Ecto neural progenitor cell (in vitro differentiated cells): ENCODE measurements at regions not wholly inside any gene's neighbourhood (a gene's known extent, or its start where the extent isn't known, plus 50 kb on each side); places are given as distances from the start of the nearest gene placed in this dataset.
"Not testable (repeated sequence)": the region's sequence is repeated elsewhere in the genome, so short reads cannot be mapped to it uniquely, and the experiment has no call there.

Experiments
- DNase-seq: peaks from one replicate; pipeline ENCODE4 v3.0.0-alpha.2; 2018; ENCODE audit warnings: low spot score

DNA sequence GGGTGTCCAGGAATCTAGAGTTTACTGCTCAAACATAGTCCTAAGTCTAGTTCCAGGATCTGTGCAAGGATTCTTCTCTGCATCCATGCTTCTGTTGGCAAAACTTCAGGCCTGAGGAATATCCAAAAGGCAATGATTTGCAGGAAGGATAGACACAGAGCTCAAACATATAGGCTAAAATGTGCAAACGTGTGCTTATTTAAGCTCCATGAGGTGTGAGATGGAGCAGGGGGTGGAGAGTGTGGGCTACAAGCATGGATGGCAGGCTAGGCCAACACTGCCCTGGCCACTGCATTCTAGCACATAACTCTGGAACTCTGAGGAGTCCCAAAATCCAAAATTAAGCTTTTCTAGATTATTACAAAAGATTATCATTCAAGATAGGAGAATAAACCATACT lies 301.1 kb downstream of the PAX3 start:
- no peak for DNase-seq

DNA sequence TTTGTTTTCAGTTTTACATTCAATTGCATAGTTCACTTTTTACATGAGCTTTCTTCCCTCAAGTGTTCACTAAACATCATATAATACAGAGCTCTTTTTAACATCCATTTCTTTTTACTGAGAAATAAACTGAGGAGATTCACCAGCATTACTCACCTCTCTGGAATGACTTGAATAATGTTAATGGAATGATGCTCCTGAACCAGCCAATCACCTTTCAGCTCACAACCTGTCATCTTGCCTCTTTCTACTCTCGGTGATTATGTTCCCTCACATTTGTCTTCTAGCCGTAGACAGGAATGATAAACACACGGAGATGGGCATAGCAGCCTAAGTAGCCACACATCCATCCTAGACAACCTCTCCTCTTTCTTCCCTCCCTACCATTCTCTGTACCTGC lies 301.7 kb downstream of the PAX3 start:
- no peak for DNase-seq

GRCh38 chr2:221994926-221995325 lies 303.9 kb downstream of the PAX3 start:
- DNase-seq, result no peak

DNA sequence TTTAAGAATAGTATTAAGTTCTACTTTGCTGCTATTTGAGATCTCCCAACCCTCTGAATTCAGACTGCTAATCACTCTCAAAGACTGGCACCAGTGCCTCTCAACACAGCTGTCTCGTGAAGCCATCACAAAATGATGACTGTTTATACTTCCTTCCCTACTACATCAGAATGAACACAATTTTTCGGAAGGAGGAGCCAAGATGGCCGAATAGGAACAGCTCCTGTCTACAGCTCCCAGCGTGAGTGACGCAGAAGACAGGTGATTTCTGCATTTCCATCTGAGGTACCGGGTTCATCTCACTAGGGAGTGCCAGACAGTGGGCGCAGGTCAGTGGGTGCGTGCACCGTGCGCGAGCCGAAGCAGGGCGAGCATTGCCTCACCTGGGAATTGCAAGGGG lies 314.4 kb downstream of the PAX3 start:
- not testable (repeated sequence) for DNase-seq

DNA sequence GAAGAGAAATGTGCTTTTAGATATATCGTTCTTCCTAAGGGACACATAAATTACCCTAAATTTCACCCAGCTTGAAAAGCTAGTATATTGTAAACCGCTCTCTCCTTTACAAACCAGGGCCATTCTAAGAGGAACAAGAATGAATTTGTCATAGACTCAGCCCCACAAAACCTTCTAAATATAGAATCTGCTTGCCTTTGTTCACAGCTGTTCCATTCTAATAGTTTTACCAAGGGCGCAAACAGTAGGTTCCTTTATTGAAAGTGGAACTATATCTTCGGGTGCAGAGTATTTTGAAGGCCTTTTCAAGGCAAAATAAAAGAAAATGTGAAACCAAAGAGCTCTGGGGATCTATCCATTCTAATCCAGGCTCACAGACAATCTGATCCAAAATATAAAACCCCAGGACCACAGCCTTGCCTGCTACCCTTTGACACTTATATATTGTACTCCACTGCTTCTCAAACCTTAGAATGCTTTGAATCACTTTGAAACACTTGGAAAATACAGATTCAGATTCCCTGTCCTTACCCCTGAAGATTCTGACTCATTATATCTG lies 316.8 kb downstream of the PAX3 start:
- DNase-seq, result no peak

DNA sequence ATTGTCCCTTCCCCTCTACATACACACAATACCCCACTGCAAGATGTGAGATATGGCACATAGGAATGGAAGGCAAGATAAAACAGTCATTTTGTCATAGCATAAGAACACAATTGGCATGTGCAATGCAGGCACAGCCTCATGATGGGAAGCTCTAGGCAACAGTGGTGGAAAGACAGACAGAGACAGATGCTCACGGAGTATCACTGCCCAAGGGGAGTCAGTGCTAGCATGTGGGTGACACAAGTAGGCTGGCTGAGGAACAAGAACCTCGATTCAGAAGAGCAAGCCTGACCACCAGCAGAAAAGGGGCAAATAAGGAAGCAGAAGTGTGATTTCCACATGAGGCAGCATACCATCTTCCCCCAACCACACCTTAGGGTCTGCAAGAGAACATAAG lies 323.6 kb downstream of the PAX3 start:
- no peak for DNase-seq

DNA sequence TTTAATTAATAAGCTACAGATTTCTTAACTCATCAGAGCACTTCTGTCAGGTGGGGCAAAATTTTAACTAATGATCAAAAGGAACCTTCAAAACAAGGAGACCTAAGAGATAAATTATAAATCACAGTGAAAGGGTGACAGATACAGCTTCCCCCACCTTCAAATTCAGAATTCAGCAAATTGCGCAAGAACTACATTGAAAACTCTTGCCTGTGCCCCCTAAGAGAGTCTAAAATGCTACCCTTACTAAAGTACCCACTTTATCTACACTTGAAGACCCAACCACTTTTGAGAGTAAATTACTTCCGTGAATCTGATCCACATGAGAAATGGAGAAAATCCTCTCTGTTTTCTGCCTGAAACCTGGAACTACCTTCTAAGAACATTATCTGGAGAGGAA lies 324.9 kb downstream of the PAX3 start:
- DNase-seq, result no peak

DNA sequence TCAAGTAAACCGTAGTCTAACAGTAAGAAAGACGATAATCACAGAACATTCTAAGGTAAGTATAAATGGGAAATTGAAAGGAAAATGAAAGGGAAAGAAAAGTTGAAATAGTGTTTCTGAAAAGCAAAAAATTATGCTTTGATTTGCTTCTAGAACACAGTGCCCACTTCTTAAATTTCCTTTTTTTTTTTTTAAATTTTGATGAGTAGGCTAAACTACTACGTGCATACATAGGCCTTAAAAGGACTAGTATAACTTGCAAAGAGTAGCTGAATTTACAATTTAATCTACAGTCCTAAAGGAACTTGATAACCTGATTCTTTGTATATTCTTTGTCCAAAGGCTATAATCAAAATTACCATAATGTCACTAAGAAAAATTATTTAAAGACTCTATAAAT lies 325.3 kb downstream of the PAX3 start:
- no peak for DNase-seq

DNA sequence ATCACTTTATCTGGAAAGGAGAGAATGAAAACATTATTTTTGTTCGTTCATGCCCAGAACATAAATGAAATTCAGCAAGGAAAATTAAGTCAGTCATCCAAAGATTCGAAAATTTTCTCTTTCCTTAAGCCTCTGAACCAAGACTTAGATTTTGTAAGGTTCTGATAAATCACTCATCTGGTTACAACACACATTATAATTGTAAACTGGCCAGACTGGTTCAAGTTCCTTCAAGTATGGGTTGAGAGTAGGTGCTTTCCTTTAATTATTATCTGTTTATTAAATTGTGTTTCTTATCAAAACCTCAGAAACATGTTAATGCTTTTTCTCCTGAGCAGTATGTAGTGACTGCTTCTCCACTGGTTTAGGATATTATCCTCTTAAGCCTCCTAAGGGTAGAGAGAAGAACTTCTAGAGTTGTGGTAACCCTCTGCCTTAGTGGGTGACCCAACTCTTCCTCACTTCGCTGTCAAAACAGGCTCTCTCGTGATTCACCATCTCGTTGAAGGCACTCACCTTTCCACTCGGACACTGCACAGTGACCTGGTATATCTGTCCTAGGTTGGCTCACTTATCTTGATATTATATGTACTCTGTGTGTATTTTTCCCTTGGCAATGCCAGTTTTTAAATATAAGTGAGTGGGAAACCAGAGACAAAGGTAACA lies 325.9 kb downstream of the PAX3 start:
- no peak for DNase-seq

GRCh38 chr2:221970389-221970788 lies 328.4 kb downstream of the PAX3 start:
- DNase-seq, result no peak

DNA sequence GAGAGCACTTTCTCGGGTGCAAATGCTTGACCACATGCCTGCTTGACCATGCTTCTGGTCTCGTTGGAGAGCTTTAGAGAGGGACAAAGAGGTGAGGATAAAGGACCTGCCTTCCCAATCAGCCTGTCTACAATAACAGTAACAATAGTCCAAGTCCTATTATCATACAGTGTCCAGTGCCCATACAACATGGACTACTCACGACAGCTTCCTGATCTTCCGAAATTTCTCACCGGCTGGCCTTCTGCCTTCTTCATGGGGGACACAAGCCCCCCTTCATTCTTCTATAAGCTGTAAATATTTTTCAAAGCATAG lies 329.0 kb downstream of the PAX3 start:
- no peak for DNase-seq

- DNase-seq, result no peak
Measured at GRCh38 chr2:221969087-221969829, 329.5 kb downstream of the PAX3 start.

GRCh38 chr2:221962186-221962585 lies 336.6 kb downstream of the PAX3 start:
- no peak for DNase-seq

- DNase-seq, result no peak
Measured at GRCh38 chr2:221961561-221961960, 337.2 kb downstream of the PAX3 start.

GRCh38 chr2:221958224-221958623 lies 340.6 kb downstream of the PAX3 start:
- no peak for DNase-seq

- no peak for DNase-seq
Measured at GRCh38 chr2:221948076-221948475, 350.7 kb downstream of the PAX3 start.

- not testable (repeated sequence) for DNase-seq
Measured at GRCh38 chr2:221944452-221944851, 354.3 kb downstream of the PAX3 start.

DNA sequence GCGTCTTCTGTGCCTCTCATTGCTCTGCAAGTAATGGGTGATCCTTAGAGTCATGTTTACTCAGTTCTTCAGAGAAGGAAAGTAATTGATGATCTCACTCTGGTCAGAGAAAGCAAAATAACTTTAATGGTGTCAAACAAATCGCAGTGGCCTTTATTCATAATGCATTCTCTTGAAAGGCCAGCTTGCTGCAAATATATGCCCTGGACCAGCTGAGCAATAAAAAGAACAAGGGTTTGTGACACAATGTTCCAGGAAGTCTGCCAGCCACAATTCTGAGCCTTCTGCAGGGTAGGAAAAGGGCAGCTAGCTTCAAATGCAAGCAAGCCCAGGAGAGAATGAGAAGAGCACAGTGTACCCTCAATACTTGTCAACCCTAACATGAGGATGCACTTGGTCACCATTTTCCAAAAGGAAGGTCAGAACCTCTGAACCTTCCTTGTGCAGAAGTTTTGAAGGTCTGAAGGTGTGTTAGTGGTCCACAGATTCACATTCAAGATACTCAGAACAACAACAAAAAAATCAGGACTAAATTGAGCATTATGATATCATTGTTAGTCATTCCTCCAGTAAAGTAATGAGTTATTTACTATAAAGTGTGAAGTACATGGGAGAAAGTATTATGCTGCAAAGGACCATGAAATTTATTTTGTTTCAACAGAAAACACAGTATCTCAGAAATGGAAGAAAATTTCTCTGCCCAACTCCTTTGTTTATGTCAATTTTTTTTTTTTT lies 355.6 kb downstream of the PAX3 start:
- no peak for DNase-seq

- no peak for DNase-seq
Measured at GRCh38 chr2:221931251-221931991, 359.3 kb upstream of the EPHA4 start.

DNA sequence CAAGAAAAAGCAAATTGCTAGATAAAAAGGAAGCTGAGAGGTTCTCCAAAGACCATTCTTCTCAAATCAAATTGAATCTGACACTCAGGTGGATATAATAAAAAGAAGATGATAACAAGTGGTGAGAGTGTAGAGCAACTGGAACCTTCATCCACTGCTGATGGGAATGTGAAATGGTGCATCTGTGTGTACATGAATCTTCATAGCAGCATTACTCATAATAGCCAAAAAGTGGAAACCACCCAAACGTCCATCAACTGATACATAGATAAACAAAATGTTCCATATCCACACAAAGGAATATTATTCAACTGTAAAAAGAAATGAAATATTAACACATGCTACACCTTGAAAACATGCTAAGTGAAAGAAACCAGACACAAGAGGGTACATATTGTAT lies 357.2 kb upstream of the EPHA4 start:
- no peak for DNase-seq

DNA sequence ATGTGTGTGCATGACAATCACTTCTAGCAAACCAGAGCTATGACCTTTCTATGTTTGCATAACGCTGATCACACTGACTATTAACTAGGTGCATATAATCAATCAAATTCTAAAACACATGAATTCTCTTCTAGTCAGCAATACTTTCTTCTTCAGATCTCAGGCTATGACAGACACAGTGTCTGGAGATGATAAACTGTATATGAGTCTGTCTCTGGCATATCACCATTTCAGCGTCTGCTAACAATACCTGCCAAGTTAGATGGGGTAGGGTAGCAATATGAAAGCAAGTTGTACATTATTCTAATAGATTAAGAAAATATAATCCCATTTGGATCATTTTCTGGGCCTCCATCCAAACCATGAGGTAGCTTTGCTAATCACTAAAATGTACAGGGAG lies 354.2 kb upstream of the EPHA4 start:
- no peak for DNase-seq

DNA sequence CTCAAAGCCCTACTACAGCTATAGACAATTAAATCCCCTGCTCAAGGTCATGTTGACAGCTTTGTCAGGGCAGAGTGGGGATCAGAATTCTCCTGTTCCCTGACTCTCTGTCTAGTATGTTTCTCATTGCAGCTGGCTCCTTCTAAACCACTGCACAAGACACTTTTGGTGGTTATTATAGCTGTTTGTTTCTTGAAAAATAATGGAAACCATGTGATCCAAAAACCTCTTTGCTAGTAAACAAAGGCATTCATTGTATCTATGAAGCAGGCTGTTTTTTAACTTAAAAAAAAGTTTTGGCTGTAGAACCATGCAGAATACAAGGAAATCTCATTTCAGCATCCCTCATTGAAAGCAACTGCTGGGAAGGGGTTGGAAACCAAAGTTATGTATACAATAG lies 352.5 kb upstream of the EPHA4 start:
- no peak for DNase-seq
